ENCODE measurements at regions not wholly inside any gene's neighbourhood (a gene's known extent, or its start where the extent isn't known, plus 50 kb on each side); places are given as distances from the start of the nearest gene placed in this dataset.
"Not testable (repeated sequence)": the region's sequence is repeated elsewhere in the genome, so short reads cannot be mapped to it uniquely, and the experiment has no call there.

- H3K27me3 ChIP-seq (replicated peaks; ENCODE audit: control insufficient read depth, insufficient read depth, low read length) = no peaks in the 10 kb centered on the region
- Mint-ChIP-seq H3K36me3 (ENCODE audit: insufficient read depth, unreplicated experiment) (no peaks in the 10 kb centered on the region), H3K4me1 (ENCODE audit: low read depth, unreplicated experiment) (peaks cover 36% of the 10 kb centered on the region), H3K9me3 (ENCODE audit: unreplicated experiment) (peaks cover 36% of the 10 kb centered on the region), H3K4me3 (ENCODE audit: unreplicated experiment) (no peak overlapping the region), H3K27me3 (ENCODE audit: insufficient read depth, unreplicated experiment) (no peaks in the 10 kb centered on the region), H3K27ac (ENCODE audit: unreplicated experiment) (no peak overlapping the region)
- POLR2A ChIA-PET = no interaction called here
- no peak overlapping the region for H3K4me3 ChIP-seq (ENCODE audit: low read depth, low read length)
- DNase-seq = no peak
- CTCF ChIA-PET = no interaction called here
- intact Hi-C loops (cut with micrococcal nuclease; ENCODE audit: unreplicated experiment) = no loop called here
- no peaks in the 10 kb centered on the region for H3K36me3 ChIP-seq (ENCODE audit: control insufficient read depth, insufficient read depth, low read length)
- TF ChIP-seq CTCF (IDR thresholded peaks at IDR 0.05; ENCODE audit: insufficient read depth in 1 of 2, low read depth in 1 of 2, low read length in 1 of 2, severe bottlenecking in 1 of 2, unreplicated experiment in 1 of 2) = no peak
- peaks cover 32% of the 10 kb centered on the region for H3K9me3 ChIP-seq
- H3K4me1 ChIP-seq = peaks cover 7% of the 10 kb centered on the region; the same call in 1 of the 2 replicates
- no TSS peak for BruUV-seq (replicated peaks)
Measured at GRCh38 chr12:31899109-31899508, 60.1 kb upstream of the RESF1 start.

GRCh38 chr12:31897781-31898503 is 61.3 kb upstream of the RESF1 start:
- H3K4me1 Mint-ChIP-seq (ENCODE audit: low read depth, unreplicated experiment) = peaks cover 36% of the 10 kb centered on the region
- Histone ChIP-seq H3K4me3 (ENCODE audit: low read depth, low read length) (no peak overlapping the region), H3K36me3 (ENCODE audit: control insufficient read depth, insufficient read depth, low read length) (no peaks in the 10 kb centered on the region), H3K9me3 (peaks cover 28% of the 10 kb centered on the region), H3K27me3 (replicated peaks; ENCODE audit: control insufficient read depth, insufficient read depth, low read length) (no peaks in the 10 kb centered on the region), H3K4me1 (peaks cover 7% of the 10 kb centered on the region; the same call in 1 of the 2 replicates)
- no peak overlapping the region for H3K4me3 Mint-ChIP-seq (ENCODE audit: unreplicated experiment)
- TF ChIP-seq CTCF (IDR thresholded peaks at IDR 0.05; ENCODE audit: insufficient read depth in 1 of 2, low read depth in 1 of 2, low read length in 1 of 2, severe bottlenecking in 1 of 2, unreplicated experiment in 1 of 2) = no peak
- ChIA-PET POLR2A (no interaction called here), CTCF (no interaction called here)
- H3K9me3 Mint-ChIP-seq (ENCODE audit: unreplicated experiment) = peaks cover 36% of the 10 kb centered on the region
- H3K27ac Mint-ChIP-seq (ENCODE audit: unreplicated experiment) = no peak overlapping the region
- no peaks in the 10 kb centered on the region for H3K27me3 Mint-ChIP-seq (ENCODE audit: insufficient read depth, unreplicated experiment)
- H3K36me3 Mint-ChIP-seq (ENCODE audit: insufficient read depth, unreplicated experiment) = no peaks in the 10 kb centered on the region
- no TSS peak for BruUV-seq (replicated peaks)
- DNase-seq = no peak
- intact Hi-C loops (cut with micrococcal nuclease; ENCODE audit: unreplicated experiment) = no loop called here

GRCh38 chr12:31897092-31897491 is 62.1 kb upstream of the RESF1 start:
- DNase-seq; BruUV-seq (replicated peaks); H3K27me3 Mint-ChIP-seq (ENCODE audit: insufficient read depth, unreplicated experiment); CTCF ChIA-PET; H3K4me1 ChIP-seq; H3K36me3 ChIP-seq (ENCODE audit: control insufficient read depth, insufficient read depth, low read length); intact Hi-C loops (cut with micrococcal nuclease; ENCODE audit: unreplicated experiment); H3K27ac Mint-ChIP-seq (ENCODE audit: unreplicated experiment); H3K4me3 Mint-ChIP-seq (ENCODE audit: unreplicated experiment); H3K36me3 Mint-ChIP-seq (ENCODE audit: insufficient read depth, unreplicated experiment); H3K4me3 ChIP-seq (ENCODE audit: low read depth, low read length); H3K27me3 ChIP-seq (replicated peaks; ENCODE audit: control insufficient read depth, insufficient read depth, low read length); POLR2A ChIA-PET: not testable (repeated sequence)
- peaks cover 28% of the 10 kb centered on the region for H3K9me3 ChIP-seq
- peaks cover 36% of the 10 kb centered on the region for H3K9me3 Mint-ChIP-seq (ENCODE audit: unreplicated experiment)
- H3K4me1 Mint-ChIP-seq (ENCODE audit: low read depth, unreplicated experiment) = peaks cover 36% of the 10 kb centered on the region
